ENCODE measurements at regions not wholly inside any gene's neighbourhood (a gene's known extent, or its start where the extent isn't known, plus 50 kb on each side); places are given as distances from the start of the nearest gene placed in this dataset.

- DNase-seq = no peak
These were observed 935.3 kb upstream of the PHF14 start for GRCh38 chr7:10038351-10038750.

- DNase-seq = no peak
These were observed 933.0 kb upstream of the PHF14 start for GRCh38 chr7:10040674-10041073.

DNA sequence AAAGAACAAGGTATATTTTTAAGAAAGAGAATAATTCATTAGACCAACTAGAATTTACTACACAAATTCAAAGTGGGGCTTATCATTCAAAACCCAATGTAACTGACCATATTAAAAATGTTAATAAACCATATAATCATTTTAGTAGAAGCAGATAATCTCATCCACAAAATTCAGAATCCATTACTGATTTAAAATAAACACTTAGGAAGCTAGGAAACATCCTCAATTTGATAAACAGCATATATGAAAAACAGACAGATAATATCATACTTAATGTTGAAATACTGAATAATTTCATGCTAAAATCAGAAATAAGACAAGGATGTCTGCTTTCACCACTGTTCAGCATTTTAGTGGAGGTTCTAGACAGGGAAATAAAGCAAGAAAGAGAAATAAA lies 902.8 kb upstream of the PHF14 start:
- no peak for DNase-seq

GRCh38 chr7:10075866-10076265 lies 897.8 kb upstream of the PHF14 start:
- DNase-seq = no peak

- DNase-seq = no peak
These were observed 896.9 kb upstream of the PHF14 start for GRCh38 chr7:10076660-10077300.

- DNase-seq = no peak
These were observed 894.1 kb upstream of the PHF14 start for GRCh38 chr7:10079572-10079971.

DNA sequence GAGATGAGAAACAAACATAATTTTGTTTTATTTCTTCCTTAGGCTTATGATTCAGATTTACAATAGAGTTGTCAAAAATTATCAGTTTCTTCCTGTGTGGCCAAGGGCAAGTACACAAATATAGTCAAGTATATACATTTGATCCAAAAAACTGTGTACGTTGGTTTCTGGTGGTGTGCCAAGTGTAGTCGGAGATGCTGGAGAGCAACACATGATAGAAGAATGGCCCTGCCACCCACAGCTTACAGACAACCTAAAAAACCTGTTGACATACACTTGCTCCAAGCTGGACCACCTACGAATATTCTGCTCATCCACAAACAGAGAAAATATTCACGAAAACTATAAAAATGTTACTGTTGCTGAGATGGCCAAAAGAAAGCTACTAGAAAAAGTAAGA lies 890.8 kb upstream of the PHF14 start:
- DNase-seq = no peak

GRCh38 chr7:10083766-10084165 lies 889.9 kb upstream of the PHF14 start:
- no peak for DNase-seq

DNA sequence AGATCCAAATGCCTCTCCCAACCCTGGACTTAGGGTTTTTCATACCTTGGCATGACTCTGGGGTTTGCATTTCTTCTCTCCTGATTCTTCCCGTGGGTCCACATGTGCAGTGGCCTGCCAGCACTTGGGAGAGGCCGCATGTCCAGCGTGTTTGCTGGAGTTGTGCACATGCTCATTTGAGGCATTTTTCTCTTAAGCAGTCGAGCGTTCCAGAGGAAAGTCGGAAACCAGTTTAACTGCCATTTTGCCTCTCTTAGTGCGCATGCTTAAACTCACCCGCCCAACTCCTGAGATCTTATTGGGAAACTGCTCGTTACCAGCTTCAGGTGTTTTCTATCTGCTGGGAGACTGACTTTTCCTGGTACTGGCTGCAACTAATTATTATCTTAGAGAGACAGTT lies 888.4 kb upstream of the PHF14 start:
- no peak for DNase-seq

DNA sequence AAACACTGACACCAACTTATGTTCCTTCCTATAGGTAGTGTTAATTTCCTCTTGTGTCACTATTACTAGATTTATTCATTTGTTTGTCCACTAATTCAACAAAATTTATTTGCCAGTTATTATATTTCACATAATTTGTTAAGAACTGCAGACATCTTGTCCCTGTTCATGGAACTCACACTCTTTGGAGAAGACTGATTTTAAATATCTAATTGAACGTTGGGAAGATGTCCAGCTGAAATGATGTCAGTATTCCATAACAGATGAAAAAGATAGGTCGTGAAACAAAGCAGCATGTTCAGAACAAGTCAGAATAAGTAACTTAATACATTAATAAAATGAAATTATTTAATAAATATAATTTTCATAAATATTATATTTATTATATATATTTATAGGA lies 873.1 kb upstream of the PHF14 start:
- no peak for DNase-seq

GRCh38 chr7:10101351-10101750 lies 872.3 kb upstream of the PHF14 start:
- DNase-seq = no peak

DNA sequence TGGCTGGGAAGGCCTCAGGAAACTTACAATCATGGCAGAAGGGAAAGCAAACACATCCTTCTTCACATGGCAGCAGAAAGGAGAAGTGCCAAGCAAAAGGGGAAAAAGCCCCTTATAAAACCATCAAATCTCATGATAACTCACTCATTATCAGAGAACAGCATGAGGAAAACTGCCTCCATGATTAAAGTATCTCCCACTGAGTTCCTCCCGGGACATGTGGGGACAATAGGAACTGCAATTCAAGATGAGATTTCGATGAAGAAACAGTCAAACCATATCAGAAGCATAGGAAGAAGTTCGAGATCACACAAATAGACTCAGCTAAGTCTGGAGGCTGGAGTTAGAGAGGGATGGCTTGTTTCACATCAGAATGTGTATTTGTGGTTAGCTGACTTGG lies 869.4 kb upstream of the PHF14 start:
- no peak for DNase-seq

GRCh38 chr7:10106609-10107008 lies 867.1 kb upstream of the PHF14 start:
- no peak for DNase-seq

- DNase-seq = no peak
These were observed 857.2 kb upstream of the PHF14 start for GRCh38 chr7:10116511-10116910.

- no peak for DNase-seq
These were observed 855.9 kb upstream of the PHF14 start for GRCh38 chr7:10117815-10118214.

- DNase-seq = no peak
These were observed 852.7 kb upstream of the PHF14 start for GRCh38 chr7:10120936-10121335.

GRCh38 chr7:10121631-10122030 lies 852.0 kb upstream of the PHF14 start:
- DNase-seq = no peak

DNA sequence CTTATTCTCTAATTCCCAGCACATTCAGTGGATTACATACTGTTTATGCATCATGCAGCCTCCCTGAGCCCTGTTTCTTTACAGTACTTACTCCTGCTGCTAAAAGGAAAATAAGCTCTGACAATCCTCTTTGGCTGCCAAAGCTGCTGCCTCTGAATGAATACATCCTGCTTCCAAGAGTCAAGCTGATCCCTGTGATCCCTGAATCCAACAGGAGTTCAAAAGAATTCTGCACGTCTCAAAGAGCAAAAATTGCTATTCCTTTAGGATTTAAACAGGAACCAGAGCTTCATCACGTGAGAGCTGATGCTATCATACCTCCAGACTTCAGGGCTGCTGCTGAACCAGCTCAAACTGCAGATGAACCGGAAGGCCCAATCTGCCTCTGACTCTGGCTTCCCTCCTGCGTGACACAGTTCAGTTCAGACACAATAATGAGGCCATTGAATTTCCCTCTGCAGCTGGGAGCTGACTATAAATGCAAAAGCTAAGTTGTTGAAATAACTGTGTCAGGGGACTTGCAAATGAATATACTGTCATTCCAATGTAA lies 851.0 kb upstream of the PHF14 start:
- no peak for DNase-seq

- DNase-seq = no peak
These were observed 844.9 kb upstream of the PHF14 start for GRCh38 chr7:10128748-10129147.

GRCh38 chr7:10138087-10138854 lies 835.4 kb upstream of the PHF14 start:
- DNase-seq = no peak

- DNase-seq = no peak
These were observed 827.4 kb upstream of the PHF14 start for GRCh38 chr7:10146271-10146670.

- DNase-seq = no peak
These were observed 816.7 kb upstream of the PHF14 start for GRCh38 chr7:10156972-10157371.

DNA sequence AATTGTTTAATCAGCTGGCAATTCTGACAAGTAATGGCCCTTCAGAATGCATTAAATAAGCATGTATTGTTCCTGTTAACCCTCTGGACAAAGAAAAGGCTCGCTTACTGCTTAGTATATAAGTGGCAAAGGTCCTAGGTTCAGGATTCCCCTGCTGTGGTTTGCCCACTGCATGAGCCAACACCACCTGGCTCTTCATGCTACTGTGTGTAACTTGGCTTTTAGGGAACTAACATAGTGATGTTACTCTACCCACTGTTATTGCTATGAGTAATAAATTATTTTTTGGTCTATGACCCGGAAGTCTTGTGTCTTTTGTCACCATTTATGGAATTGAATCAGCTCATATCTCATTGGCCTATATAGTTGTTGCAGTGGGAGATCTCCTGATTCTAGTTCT lies 791.7 kb upstream of the PHF14 start:
- no peak for DNase-seq

DNA sequence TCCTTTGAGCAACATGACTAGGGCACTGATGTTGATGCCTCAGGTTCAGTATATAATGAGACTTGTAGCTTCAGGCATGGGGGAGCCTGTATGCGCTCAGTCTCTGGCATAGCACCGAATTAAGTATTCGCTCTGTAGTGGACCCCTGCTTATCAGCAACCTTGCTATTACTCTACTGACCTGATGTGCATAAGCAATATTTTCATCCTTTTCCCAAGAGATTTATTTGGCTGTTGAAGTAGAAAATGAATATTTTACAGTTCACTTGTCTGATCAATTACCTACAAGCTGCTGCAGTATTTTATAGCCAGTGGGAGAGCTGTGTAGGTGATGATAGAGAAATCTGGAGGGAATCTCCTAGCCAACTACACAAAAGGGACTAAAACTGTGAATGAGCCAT lies 781.6 kb upstream of the PHF14 start:
- no peak for DNase-seq

DNA sequence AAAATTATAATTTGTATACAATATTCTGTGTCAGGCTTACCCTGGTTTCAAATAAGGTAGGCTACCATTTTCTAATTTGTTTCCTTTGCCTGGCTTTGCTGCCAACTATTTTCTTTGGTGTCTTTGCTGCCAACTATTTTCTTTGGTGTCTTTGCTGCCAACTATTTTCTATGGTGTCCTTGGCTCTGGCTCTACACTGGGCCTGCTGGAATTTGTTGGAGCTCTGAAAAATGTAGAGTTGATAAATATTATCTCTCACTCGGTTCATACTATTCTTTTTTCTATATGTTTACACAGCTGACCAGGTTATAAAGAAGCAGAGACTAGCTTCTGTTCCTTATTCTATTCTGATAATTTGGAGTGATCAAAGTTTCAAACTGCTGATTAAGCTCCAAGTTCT lies 768.0 kb upstream of the PHF14 start:
- no peak for DNase-seq
